OCI-LY3 (cell line): ENCODE measurements at regions not wholly inside any gene's neighbourhood (a gene's known extent, or its start where the extent isn't known, plus 50 kb on each side); places are given as distances from the start of the nearest gene placed in this dataset.

Experiments used
- H2AFZ ChIP-seq: fragments of 200-600, 300-600 bp; shearing (Covaris generic); 2 replicates; pipeline ENCODE4 v1.6.0; 2014; ENCODE audit warnings: antibody characterized with exemption, low read depth, low read length
- H3K27ac ChIP-seq: fragments of 200-600, 300-600 bp; sonication (generic); 2 replicates; pipeline ENCODE4 v1.5.1; 2014; ENCODE audit warnings: mild to moderate bottlenecking, low read length, moderate library complexity, mixed read lengths
- H3K27me3 ChIP-seq: fragments of 200-600, 300-600 bp; sonication (generic); 2 replicates; pipeline ENCODE4 v1.6.1; 2014; ENCODE audit warnings: low read depth, low read length, mixed read lengths
- H3K36me3 ChIP-seq: fragments of 200-600, 300-600 bp; sonication (generic); replicated peaks from 2 replicates; pipeline ENCODE3; 2014; ENCODE audit warnings: low read depth, low read length, mixed read lengths
- H3K4me1 ChIP-seq: fragments of 300-600, 200-600 bp; sonication (generic); 2 replicates; pipeline ENCODE4 v1.6.1; 2014; ENCODE audit warnings: low read length, mixed read lengths
- H3K4me2 ChIP-seq: fragments of 200-600, 300-600 bp; sonication (generic); 2 replicates; pipeline ENCODE4 v1.6.1; 2014; ENCODE audit warnings: low read length, mixed read lengths
- H3K4me3 ChIP-seq: fragments of 300-600, 200-600 bp; sonication (generic); 2 replicates; pipeline ENCODE4 v1.5.1; 2014; ENCODE audit warnings: antibody characterized with exemption, mild to moderate bottlenecking, low read length, moderate library complexity
- H3K79me2 ChIP-seq: fragments of 300-600, 200-600 bp; shearing (Covaris generic); 2 replicates; pipeline ENCODE4 v1.6.1; 2014; ENCODE audit warnings: mild to moderate bottlenecking, low read length, mixed read lengths
- H3K9ac ChIP-seq: fragments of 300-600, 200-600 bp; shearing (Covaris generic); 2 replicates; pipeline ENCODE4 v1.6.0; 2014; ENCODE audit warnings: mild to moderate bottlenecking, low read length, moderate library complexity
- H3K9me3 ChIP-seq: fragments of 200-600, 300-600 bp; shearing (Covaris generic); 2 replicates; pipeline ENCODE4 v1.6.1; 2014; ENCODE audit warnings: low read length, mixed read lengths; ENCODE audit not compliant: insufficient read depth
- H4K20me1 ChIP-seq: fragments of 200-600, 300-600 bp; sonication (generic); 2 replicates; pipeline ENCODE4 v1.6.1; 2016; ENCODE audit warnings: low read length, mixed read lengths; ENCODE audit not compliant: insufficient read depth
- CTCF ChIP-seq: fragments of 200-600, 300-600 bp; sonication (generic); IDR thresholded peaks from 2 replicates; pipeline ENCODE4 v1.5.1; 2014; ENCODE audit warnings: antibody characterized with exemption, low read length, low read depth
- EZH2phosphoT487 ChIP-seq: fragments of 200-600 bp; shearing (Covaris generic); IDR thresholded peaks from 2 replicates; pipeline ENCODE4 v1.6.1; 2018; ENCODE audit warnings: antibody characterized with exemption, mixed run types, low read depth

- Histone ChIP-seq H3K9me3 (no peaks in the 10 kb centered on the region), H4K20me1 (no peaks in the 10 kb centered on the region), H3K9ac (no peak overlapping the region), H2AFZ (no peak overlapping the region), H3K36me3 (no peaks in the 10 kb centered on the region), H3K4me3 (no peak overlapping the region), H3K4me1 (no peaks in the 10 kb centered on the region), H3K4me2 (no peak overlapping the region), H3K27ac (no peak overlapping the region), H3K27me3 (no peaks in the 10 kb centered on the region), H3K79me2 (no peaks in the 10 kb centered on the region)
- no peak for TF ChIP-seq CTCF
- TF ChIP-seq EZH2phosphoT487 = no peak
These were observed 68.3 kb upstream of the MEIS1 start for GRCh38 chr2:66366619-66367018.

- Histone ChIP-seq H3K9me3 (no peaks in the 10 kb centered on the region), H3K9ac (no peak overlapping the region), H3K4me1 (no peaks in the 10 kb centered on the region), H2AFZ (no peak overlapping the region), H3K4me2 (no peak overlapping the region), H3K27me3 (no peaks in the 10 kb centered on the region), H3K36me3 (no peaks in the 10 kb centered on the region), H3K4me3 (no peak overlapping the region), H3K27ac (no peak overlapping the region), H3K79me2 (no peaks in the 10 kb centered on the region), H4K20me1 (no peaks in the 10 kb centered on the region)
- no peak for TF ChIP-seq CTCF
These were observed 70.2 kb upstream of the MEIS1 start for GRCh38 chr2:66364495-66365333.

- H3K27ac ChIP-seq = no peak overlapping the region
- H3K36me3 ChIP-seq = no peaks in the 10 kb centered on the region
- no peak for TF ChIP-seq EZH2phosphoT487
- no peak for TF ChIP-seq CTCF
- H3K27me3 ChIP-seq = no peaks in the 10 kb centered on the region
- H3K4me1 ChIP-seq = no peaks in the 10 kb centered on the region
- H3K9me3 ChIP-seq = no peaks in the 10 kb centered on the region; the same call in 1 of the 2 replicates
- H3K4me3 ChIP-seq = no peak overlapping the region
- no peak overlapping the region for H3K4me2 ChIP-seq
- no peak overlapping the region for H2AFZ ChIP-seq
- H3K9ac ChIP-seq = no peak overlapping the region
- H3K79me2 ChIP-seq = no peaks in the 10 kb centered on the region
- H4K20me1 ChIP-seq = no peaks in the 10 kb centered on the region
These were observed 72.2 kb upstream of the MEIS1 start for GRCh38 chr2:66362701-66363100.

GRCh38 chr2:66346231-66346664 is 88.7 kb upstream of the MEIS1 start:
- Histone ChIP-seq H3K4me2 (no peak overlapping the region), H3K79me2 (no peaks in the 10 kb centered on the region), H3K4me3 (no peak overlapping the region), H3K9ac (no peak overlapping the region), H3K9me3 (no peaks in the 10 kb centered on the region), H3K4me1 (0 out of 2 replicates have a peak, but pooled peaks cover 4% of the 10 kb centered on the region), H3K27me3 (no peaks in the 10 kb centered on the region), H3K36me3 (no peaks in the 10 kb centered on the region), H2AFZ (no peak overlapping the region), H3K27ac (no peak overlapping the region), H4K20me1 (no peaks in the 10 kb centered on the region)
- no peak for TF ChIP-seq EZH2phosphoT487
- no peak for TF ChIP-seq CTCF
